ENCODE measurements at regions not wholly inside any gene's neighbourhood (a gene's known extent, or its start where the extent isn't known, plus 50 kb on each side); places are given as distances from the start of the nearest gene placed in this dataset.

DNA sequence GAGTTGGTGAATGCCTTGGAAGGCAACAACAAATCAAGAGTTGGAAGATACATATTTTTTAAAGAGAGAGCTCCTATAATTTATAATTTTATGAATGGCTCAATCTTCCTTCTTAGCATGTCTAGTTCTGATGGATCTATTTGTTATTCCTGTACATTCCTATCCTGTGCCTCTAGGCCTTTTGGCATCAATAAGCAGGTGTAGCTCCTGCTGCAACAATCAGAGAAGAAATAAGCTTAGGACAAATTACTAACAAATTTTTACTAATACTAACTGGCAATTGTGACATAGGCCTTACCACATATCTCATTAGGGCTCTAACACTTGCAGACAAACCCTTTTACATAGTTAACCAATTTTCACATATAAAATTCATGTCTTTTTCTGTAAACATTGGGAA is 682.0 kb downstream of the LTN1 start:
- H3K27me3 ChIP-seq (ENCODE audit: control insufficient read depth, extremely low read depth, insufficient read depth, low read length): no peaks in the 10 kb centered on the region
- no peak overlapping the region for H2AFZ ChIP-seq (ENCODE audit: control insufficient read depth, low read length)
- no peaks in the 10 kb centered on the region for H3K79me2 ChIP-seq (ENCODE audit: control insufficient read depth, insufficient read depth, low read length)
- DNase-seq (ENCODE audit: low read depth, low spot score) (no peak), FAIRE-seq (no peak)
- H3K9me1 ChIP-seq (ENCODE audit: control insufficient read depth, extremely low read depth, insufficient read depth, low read length): no peaks in the 10 kb centered on the region
- peaks cover 13% of the 10 kb centered on the region for H3K4me1 ChIP-seq (ENCODE audit: control insufficient read depth, extremely low read depth, insufficient read depth, low read length)
- no peaks in the 10 kb centered on the region for H3K9me3 ChIP-seq (ENCODE audit: control insufficient read depth, low read depth, low read length)
- no peak overlapping the region for H3K27ac ChIP-seq (ENCODE audit: control insufficient read depth, insufficient read depth, low read length)
- no peaks in the 10 kb centered on the region for H3K36me3 ChIP-seq (ENCODE audit: control insufficient read depth in 2 of 2, extremely low read depth in 1 of 2, insufficient read depth in 2 of 2, low read length in 2 of 2)
- H3K4me2 ChIP-seq (ENCODE audit: control insufficient read depth, extremely low read depth, insufficient read depth, low read depth, low read length): no peak overlapping the region
- dilution Hi-C loops (cut with MboI; ENCODE audit: extremely low pct_ligation_motif_present, low sequenced_read_pairs): no loop called here
- H3K4me3 ChIP-seq (ENCODE audit: control insufficient read depth in 2 of 3, extremely low read depth in 1 of 3, insufficient read depth in 2 of 3, low read depth in 1 of 3, low read length in 3 of 3): no peak overlapping the region
- no peaks in the 10 kb centered on the region for H4K20me1 ChIP-seq (ENCODE audit: control insufficient read depth, extremely low read depth, insufficient read depth, low read length)
- H3K9ac ChIP-seq (ENCODE audit: control insufficient read depth, extremely low read depth, insufficient read depth, low read length): no peak overlapping the region
- TF ChIP-seq EZH2 (IDR thresholded peaks at IDR 0.05; ENCODE audit: low read length): no peak
- TF ChIP-seq, protein P1, sequence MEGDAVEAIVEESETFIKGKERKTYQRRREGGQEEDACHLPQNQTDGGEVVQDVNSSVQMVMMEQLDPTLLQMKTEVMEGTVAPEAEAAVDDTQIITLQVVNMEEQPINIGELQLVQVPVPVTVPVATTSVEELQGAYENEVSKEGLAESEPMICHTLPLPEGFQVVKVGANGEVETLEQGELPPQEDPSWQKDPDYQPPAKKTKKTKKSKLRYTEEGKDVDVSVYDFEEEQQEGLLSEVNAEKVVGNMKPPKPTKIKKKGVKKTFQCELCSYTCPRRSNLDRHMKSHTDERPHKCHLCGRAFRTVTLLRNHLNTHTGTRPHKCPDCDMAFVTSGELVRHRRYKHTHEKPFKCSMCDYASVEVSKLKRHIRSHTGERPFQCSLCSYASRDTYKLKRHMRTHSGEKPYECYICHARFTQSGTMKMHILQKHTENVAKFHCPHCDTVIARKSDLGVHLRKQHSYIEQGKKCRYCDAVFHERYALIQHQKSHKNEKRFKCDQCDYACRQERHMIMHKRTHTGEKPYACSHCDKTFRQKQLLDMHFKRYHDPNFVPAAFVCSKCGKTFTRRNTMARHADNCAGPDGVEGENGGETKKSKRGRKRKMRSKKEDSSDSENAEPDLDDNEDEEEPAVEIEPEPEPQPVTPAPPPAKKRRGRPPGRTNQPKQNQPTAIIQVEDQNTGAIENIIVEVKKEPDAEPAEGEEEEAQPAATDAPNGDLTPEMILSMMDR (optimal IDR thresholded peaks at IDR 0.05 in 1 of 3, IDR thresholded peaks at IDR 0.05 in 1 of 3, conservative IDR thresholded peaks at IDR 0.05 in 1 of 3; ENCODE audit: extremely low read depth in 1 of 3, insufficient read depth in 2 of 3, low read length in 3 of 3): no peak

DNA sequence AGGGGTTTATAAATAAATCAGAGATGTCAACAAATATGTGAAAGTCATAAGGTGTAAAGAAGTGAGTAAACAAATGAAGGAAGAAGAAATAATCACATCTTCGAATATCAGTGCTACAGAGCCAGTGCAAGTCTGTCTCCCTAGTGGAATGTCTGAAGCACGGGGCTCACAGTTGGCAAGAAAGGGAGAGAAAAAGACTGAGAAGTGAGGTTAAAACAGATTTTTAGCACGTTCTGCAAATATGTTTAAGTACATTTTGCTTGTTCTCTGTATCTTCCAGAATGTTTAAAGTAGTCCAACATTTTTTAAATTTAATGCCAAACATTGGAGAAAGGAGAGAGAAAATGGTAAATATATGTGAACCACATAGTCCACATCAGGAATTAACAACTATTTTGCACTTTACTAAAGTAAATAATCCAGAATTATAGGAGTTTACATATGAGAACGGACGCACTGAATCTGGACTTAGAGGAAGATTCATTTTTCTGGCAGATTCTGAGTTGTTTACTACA is 682.4 kb downstream of the LTN1 start:
- Histone ChIP-seq H3K9me3 (ENCODE audit: control insufficient read depth, low read depth, low read length) (no peaks in the 10 kb centered on the region), H3K36me3 (ENCODE audit: control insufficient read depth in 2 of 2, extremely low read depth in 1 of 2, insufficient read depth in 2 of 2, low read length in 2 of 2) (no peaks in the 10 kb centered on the region), H3K27ac (ENCODE audit: control insufficient read depth, insufficient read depth, low read length) (no peak overlapping the region), H3K4me1 (ENCODE audit: control insufficient read depth, extremely low read depth, insufficient read depth, low read length) (peaks cover 13% of the 10 kb centered on the region), H4K20me1 (ENCODE audit: control insufficient read depth, extremely low read depth, insufficient read depth, low read length) (no peaks in the 10 kb centered on the region), H3K9me1 (ENCODE audit: control insufficient read depth, extremely low read depth, insufficient read depth, low read length) (no peaks in the 10 kb centered on the region), H3K79me2 (ENCODE audit: control insufficient read depth, insufficient read depth, low read length) (no peaks in the 10 kb centered on the region), H2AFZ (ENCODE audit: control insufficient read depth, low read length) (no peak overlapping the region), H3K27me3 (ENCODE audit: control insufficient read depth, extremely low read depth, insufficient read depth, low read length) (no peaks in the 10 kb centered on the region), H3K4me3 (ENCODE audit: control insufficient read depth in 2 of 3, extremely low read depth in 1 of 3, insufficient read depth in 2 of 3, low read depth in 1 of 3, low read length in 3 of 3) (no peak overlapping the region), H3K9ac (ENCODE audit: control insufficient read depth, extremely low read depth, insufficient read depth, low read length) (no peak overlapping the region), H3K4me2 (ENCODE audit: control insufficient read depth, extremely low read depth, insufficient read depth, low read depth, low read length) (no peak overlapping the region)
- dilution Hi-C loops (cut with MboI; ENCODE audit: extremely low pct_ligation_motif_present, low sequenced_read_pairs): no loop called here
- no peak for DNase-seq (ENCODE audit: low read depth, low spot score)
- TF ChIP-seq, protein P1 (optimal IDR thresholded peaks at IDR 0.05 in 1 of 3, IDR thresholded peaks at IDR 0.05 in 1 of 3, conservative IDR thresholded peaks at IDR 0.05 in 1 of 3; ENCODE audit: extremely low read depth in 1 of 3, insufficient read depth in 2 of 3, low read length in 3 of 3): no peak
- no peak for TF ChIP-seq EZH2 (IDR thresholded peaks at IDR 0.05; ENCODE audit: low read length)
- no peak for FAIRE-seq
